CD1c-positive myeloid dendritic cell (primary cell): ENCODE measurements at regions not wholly inside any gene's neighbourhood (a gene's known extent, or its start where the extent isn't known, plus 50 kb on each side); places are given as distances from the start of the nearest gene placed in this dataset.
"Not testable (repeated sequence)": the region's sequence is repeated elsewhere in the genome, so short reads cannot be mapped to it uniquely, and the experiment has no call there.

Source experiments
- DNase-seq: peaks from one replicate; pipeline ENCODE4 v3.0.0-alpha.2; 2016; ENCODE audit errors: extremely low spot score

- no peak for DNase-seq
Measured at GRCh38 chr14:43056106-43056505, 1449.4 kb downstream of the LRFN5 start.

DNA sequence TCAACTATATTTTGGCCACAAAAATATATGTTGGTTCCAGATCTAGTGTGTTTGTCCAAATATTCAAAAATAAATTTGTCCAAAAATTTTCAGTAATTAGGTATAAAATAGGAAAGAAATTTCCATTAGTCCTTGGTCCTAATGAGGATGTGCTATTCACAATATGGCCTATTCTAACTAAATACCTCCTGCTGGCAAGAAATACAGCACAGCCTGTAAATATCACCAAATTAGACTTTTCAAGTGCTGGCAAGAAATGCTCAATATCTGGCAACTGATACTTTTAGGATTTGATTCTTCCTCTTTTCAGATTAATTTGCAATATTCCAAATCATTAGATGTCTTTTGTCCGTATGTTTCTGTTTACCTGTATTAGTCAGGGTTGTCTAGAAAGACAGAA lies 1446.2 kb downstream of the LRFN5 start:
- DNase-seq, result no peak

GRCh38 chr14:43043850-43044249 lies 1437.2 kb downstream of the LRFN5 start:
- no peak for DNase-seq

DNA sequence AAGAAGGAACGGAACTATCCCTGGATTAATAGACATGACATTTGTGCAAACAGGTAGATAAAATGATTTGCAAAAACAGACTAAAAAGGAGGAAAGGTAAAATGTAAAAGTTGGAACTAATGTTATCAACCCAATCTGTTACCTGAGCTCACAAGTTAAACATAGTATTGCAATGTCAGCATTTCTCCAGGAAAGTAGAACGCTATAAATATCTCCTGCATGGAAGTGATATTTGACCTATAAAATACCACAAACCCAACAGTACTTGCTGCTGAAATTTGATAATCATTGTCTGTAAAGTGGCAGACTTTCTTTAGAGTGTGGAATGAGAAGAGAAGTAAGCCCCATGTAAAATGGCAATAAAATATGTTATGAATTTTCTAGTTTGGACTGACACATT lies 1435.7 kb downstream of the LRFN5 start:
- no peak for DNase-seq

DNA sequence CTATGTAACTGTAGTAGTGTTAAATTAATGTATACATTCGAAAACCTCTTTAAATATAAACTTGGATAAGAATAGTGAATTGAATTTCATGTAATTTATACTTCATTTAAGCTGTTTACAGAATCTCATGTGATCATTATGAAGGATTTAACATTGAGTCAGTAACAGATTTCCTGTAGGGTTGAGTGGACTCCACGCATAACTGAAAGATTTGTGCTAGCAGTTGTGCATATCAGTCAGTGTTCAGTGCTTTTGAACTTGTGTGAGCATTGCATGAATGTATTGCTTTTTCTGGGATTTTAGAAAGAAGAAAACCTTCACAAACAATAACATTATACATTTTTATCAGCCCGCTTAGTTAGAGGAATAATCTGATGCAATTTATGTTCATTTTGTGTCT lies 1435.3 kb downstream of the LRFN5 start:
- DNase-seq, result no peak

- no peak for DNase-seq
Measured at GRCh38 chr14:43041207-43041606, 1434.5 kb downstream of the LRFN5 start.

GRCh38 chr14:43039881-43040280 lies 1433.2 kb downstream of the LRFN5 start:
- DNase-seq, result no peak

- no peak for DNase-seq
Measured at GRCh38 chr14:43031598-43031997, 1424.9 kb downstream of the LRFN5 start.

GRCh38 chr14:43022094-43022800 lies 1415.6 kb downstream of the LRFN5 start:
- DNase-seq, result no peak

DNA sequence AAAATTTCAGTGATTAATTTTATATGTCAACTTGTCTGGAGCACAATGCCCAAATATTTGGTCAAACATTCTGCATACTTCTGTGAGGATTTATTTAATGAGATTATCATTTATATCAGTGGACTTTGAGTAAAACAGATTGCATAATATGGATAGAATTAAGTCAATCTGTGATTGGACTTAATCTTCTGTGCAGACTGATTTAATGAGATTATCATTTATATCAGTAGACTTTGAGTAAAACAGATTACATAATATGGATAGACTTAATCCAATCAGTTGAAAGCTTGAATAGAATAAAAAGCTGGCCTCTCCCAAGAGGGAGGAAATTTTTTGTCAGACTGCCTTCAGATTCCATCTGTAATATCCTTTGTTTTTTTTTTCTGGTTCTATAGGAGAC lies 1413.2 kb downstream of the LRFN5 start:
- no peak for DNase-seq

DNA sequence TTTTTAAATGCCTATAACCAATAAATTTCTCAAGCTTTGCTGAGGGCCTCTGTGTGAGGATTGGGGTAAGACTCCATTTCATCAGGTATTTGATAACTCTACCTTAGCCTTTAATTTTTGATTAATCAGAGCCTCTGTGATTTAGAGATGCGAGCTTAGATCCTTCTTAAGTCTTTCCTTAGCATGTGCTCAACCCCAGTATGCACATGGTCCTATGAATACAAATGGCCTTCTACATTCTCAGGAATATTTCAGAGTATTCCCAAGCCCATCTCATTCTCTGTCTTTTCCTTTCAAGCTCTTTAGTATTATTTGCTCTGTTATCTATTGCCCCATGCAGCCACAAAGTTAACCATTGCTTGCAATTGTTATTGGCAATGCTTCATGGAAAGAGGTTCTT lies 1407.7 kb downstream of the LRFN5 start:
- DNase-seq, result no peak

DNA sequence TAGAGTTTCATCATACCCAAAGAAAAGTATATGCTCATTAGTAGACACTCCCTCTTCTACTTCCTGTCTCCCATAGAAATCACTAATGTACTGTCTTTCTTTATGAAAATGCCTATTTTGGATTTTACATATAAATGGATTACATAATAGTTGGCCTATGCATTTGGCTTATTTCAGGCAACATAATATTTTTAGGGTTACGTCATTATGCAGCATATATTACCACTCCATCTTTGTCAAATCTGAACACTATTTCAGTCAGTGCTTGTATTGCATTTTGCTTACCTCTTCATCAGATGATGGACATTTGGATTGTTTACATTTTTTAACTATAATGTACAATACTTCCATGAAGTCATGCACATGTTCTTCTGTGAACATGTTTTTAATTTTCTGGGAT lies 1406.1 kb downstream of the LRFN5 start:
- DNase-seq, result no peak

DNA sequence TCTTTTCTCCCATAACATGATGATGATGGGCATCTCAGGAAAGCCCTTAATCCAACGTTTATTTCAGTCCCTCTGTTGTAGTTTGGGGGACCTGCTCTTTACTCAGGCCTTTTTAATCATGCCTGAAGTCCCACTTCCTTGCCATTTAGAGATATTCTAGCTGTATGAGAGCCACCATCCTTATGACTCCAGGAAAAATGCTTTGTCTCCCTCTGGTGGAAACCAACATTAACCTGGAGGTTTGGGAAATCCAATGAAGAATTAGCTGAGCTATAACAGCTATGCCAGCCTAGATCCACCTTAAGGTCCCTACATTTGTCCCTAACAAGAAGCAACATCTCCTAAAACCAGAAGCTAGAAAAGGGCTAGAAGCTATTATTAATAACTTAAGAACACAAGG lies 1399.1 kb downstream of the LRFN5 start:
- DNase-seq, result no peak

GRCh38 chr14:43003845-43004244 lies 1397.2 kb downstream of the LRFN5 start:
- no peak for DNase-seq

DNA sequence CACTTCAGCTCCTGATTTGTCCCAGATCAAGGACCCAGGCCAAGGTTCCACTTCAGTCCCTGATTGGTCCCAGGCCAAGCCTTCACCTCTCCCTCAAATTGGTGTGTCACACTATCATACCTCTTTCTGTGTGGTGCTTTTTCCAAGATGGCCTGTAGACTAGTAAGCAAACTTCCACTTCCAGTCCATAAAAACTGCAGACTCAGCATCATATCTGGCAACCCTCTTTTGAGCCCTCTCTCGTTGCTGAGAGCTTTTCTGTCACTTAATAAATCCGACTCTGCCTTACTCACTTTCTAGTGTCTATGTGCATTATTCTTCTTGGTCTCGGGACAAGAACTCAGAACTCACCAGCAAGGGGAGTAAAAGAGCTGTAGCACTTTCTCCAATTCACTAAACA lies 1395.1 kb downstream of the LRFN5 start:
- DNase-seq, result no peak

- no peak for DNase-seq
Measured at GRCh38 chr14:42994051-42994736, 1387.5 kb downstream of the LRFN5 start.

DNA sequence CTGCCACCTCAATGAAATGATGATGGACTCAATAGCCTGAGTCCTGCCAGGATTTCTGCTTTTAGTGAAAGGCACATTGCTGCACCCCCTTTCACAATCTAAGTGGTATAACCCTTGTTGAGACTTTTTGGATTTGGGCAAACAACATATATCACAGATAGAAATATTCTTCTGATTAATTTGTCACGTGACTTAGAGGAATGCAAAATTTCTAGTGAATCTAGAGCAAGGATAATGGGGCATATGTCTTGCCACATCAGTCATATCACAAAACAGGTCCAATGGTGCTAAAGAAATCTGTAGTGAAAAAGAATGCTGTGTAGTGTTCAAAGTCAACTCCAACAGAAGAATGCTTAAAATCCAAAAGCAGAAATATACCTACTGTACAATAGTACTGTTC lies 1386.3 kb downstream of the LRFN5 start:
- no peak for DNase-seq

- no peak for DNase-seq
Measured at GRCh38 chr14:42980419-42980818, 1373.7 kb downstream of the LRFN5 start.

GRCh38 chr14:42973171-42973570 lies 1366.5 kb downstream of the LRFN5 start:
- DNase-seq, result not testable (repeated sequence)

- no peak for DNase-seq
Measured at GRCh38 chr14:42965512-42965911, 1358.8 kb downstream of the LRFN5 start.

DNA sequence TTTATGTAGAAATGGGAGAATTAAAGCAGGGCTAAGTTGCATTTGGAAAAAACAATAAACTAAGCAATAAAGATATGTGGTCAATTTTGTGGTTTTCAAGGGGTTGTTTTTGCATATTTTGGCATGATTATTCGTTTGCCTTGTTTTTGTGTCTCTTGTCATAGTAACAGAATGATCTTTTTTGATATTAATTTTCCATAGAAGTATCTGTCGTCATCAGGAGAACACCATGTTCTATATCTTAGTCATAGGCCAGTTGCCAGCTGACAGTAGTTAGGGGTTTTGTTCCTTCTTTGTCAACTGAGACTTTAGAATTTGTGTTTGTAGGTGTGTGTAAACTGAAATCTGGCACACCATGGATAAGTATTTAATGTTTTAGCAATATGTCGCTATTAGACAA lies 1354.8 kb downstream of the LRFN5 start:
- DNase-seq, result no peak

- no peak for DNase-seq
Measured at GRCh38 chr14:42950363-42950762, 1343.7 kb downstream of the LRFN5 start.

- DNase-seq, result no peak
Measured at GRCh38 chr14:42947991-42948390, 1341.3 kb downstream of the LRFN5 start.

- DNase-seq, result no peak
Measured at GRCh38 chr14:42944284-42944683, 1337.6 kb downstream of the LRFN5 start.
